Loucy (cell line): ENCODE measurements at regions not wholly inside any gene's neighbourhood (a gene's known extent, or its start where the extent isn't known, plus 50 kb on each side); places are given as distances from the start of the nearest gene placed in this dataset.

ENCODE experiments used
- CTCF ChIP-seq: fragments of 200-600 bp; sonication (generic); conservative IDR thresholded peaks from 2 replicates; pipeline ENCODE4 v1.5.1; 2014; ENCODE audit warnings: mild to moderate bottlenecking, antibody characterized with exemption, low read length
- EZH2phosphoT487 ChIP-seq: fragments of 200-600 bp; IDR thresholded peaks from 2 replicates; pipeline ENCODE4 v1.6.1; 2018; ENCODE audit warnings: antibody characterized with exemption, mild to moderate bottlenecking, moderate library complexity, borderline replicate concordance

GRCh38 chr4:159837071-159837470, 734.2 kb downstream of the RAPGEF2 start:
- TF ChIP-seq CTCF (no peak), EZH2phosphoT487 (no peak)
